K562 (cell line): ENCODE measurements at regions not wholly inside any gene's neighbourhood (a gene's known extent, or its start where the extent isn't known, plus 50 kb on each side); places are given as distances from the start of the nearest gene placed in this dataset.
"Not testable (repeated sequence)": the region's sequence is repeated elsewhere in the genome, so short reads cannot be mapped to it uniquely, and the experiment has no call there.

Source experiments
- ATAC-seq: fragments of 200-7000 bp; cut with Tn5 transposase; 3 replicates; pipeline ENCODE4 v1.9.1; 2020; ENCODE audit warnings: moderate library complexity
- BruUV-seq: library from RNA; stranded (reverse); fragments of 400-500 nt; replicated peaks from 2 replicates; lab custom pipeline; 2021; lab: Mats Ljungman, UMichigan
- CTCF ChIA-PET: fragments of 300-600 bp; formaldehyde crosslinking; extraction: SDS; loops from one replicate; lab custom pipeline; 2021; ENCODE audit warnings: low intra/inter-chr PET ratio; lab: Yijun Ruan, JAX
- POLR2A ChIA-PET: fragments of 300-600, 350-650 bp; sonication (Branson Sonifier 250); formaldehyde crosslinking; extraction: SDS; loops from one replicate; lab custom pipeline; 2021; ENCODE audit warnings: antibody characterized with exemption, inconsistent platforms; lab: Yijun Ruan, JAX
- DNase-seq, 4 experiments: peaks; one replicate each; pipeline versions ENCODE4 v3.0.0 to v3.0.0-alpha.2; 2011 to 2018; ENCODE audit warnings: low spot score in 3 of 4, mixed read lengths in 3 of 4; ENCODE audit errors: extremely low read depth in 1 of 4
- FAIRE-seq: peaks from 2 replicates; lab custom pipeline; 2011; peaks lifted over from hg19 to GRCh38; lab: Jason Lieb, UNC
- H2AFZ ChIP-seq: 2 replicates; pipeline ENCODE4 v1.6.0; 2011; ENCODE audit warnings: low read depth, low read length, control low read depth, inconsistent platforms
- H3K27ac ChIP-seq: fragments of 200-600 bp; 3 replicates; pipeline ENCODE4 v1.8.0; 2011; ENCODE audit warnings: low read depth, mild to moderate bottlenecking, control low read depth, inconsistent platforms, low read length, moderate library complexity, mixed read lengths; ENCODE audit errors: extremely low read depth
- H3K27me3 ChIP-seq, 2 experiments: fragments of 300-600 bp in 1 of 2; 2 replicates in 1 of 2; 3 replicates in 1 of 2; pipeline versions ENCODE4 v1.6.0 to v1.8.0; 2011; ENCODE audit warnings: inconsistent platforms in 2 of 2, low read length in 2 of 2, mild to moderate bottlenecking in 1 of 2, mixed read lengths in 1 of 2, moderate library complexity in 1 of 2; ENCODE audit not compliant: control insufficient read depth in 2 of 2, insufficient read depth in 2 of 2
- H3K36me3 ChIP-seq: fragments of 300-600 bp; 3 replicates; pipeline ENCODE4 v1.8.0; 2011; ENCODE audit warnings: mild to moderate bottlenecking, low read length, inconsistent platforms; ENCODE audit not compliant: control insufficient read depth, insufficient read depth
- H3K4me1 ChIP-seq, 2 experiments: fragments of 200-600 bp in 1 of 2; replicated peaks in 1 of 2; 2 replicates in 1 of 2; 3 replicates in 1 of 2; pipeline versions ENCODE4 v1.5.1 to v1.8.0; 2011; ENCODE audit warnings: inconsistent platforms in 2 of 2, low read length in 2 of 2, mild to moderate bottlenecking in 1 of 2, mixed read lengths in 1 of 2, moderate library complexity in 1 of 2; ENCODE audit not compliant: control insufficient read depth in 2 of 2, insufficient read depth in 2 of 2
- H3K4me2 ChIP-seq: 2 replicates; pipeline ENCODE4 v1.6.1; 2011; ENCODE audit warnings: low read length, control low read depth, inconsistent platforms, mixed read lengths; ENCODE audit not compliant: insufficient read depth
- H3K4me3 ChIP-seq: fragments of 200-600 bp; sonication (generic), shearing (Covaris generic); 2 replicates; pipeline ENCODE4 v1.5.1; 2016; ENCODE audit warnings: control low read depth, inconsistent platforms
- H3K79me2 ChIP-seq: fragments of 200-600 bp; 3 replicates; pipeline ENCODE4 v1.8.0; 2011; ENCODE audit warnings: low read length, inconsistent platforms; ENCODE audit not compliant: control insufficient read depth, insufficient read depth
- H3K9ac ChIP-seq, 2 experiments: 2 replicates each; pipeline versions ENCODE4 v1.6.0 to v1.6.1; 2011; ENCODE audit warnings: low read depth in 2 of 2, low read length in 2 of 2, control low read depth in 1 of 2, inconsistent platforms in 1 of 2, mild to moderate bottlenecking in 1 of 2, mixed read lengths in 1 of 2; ENCODE audit not compliant: insufficient read depth in 1 of 2
- H3K9me1 ChIP-seq: one replicate; pipeline ENCODE4 v1.6.0; 2011; ENCODE audit warnings: inconsistent platforms, mild to moderate bottlenecking, low read length, moderate library complexity; ENCODE audit not compliant: control insufficient read depth, insufficient read depth
- H3K9me3 ChIP-seq: replicated peaks from 2 replicates; pipeline ENCODE4 v1.5.1; 2011; ENCODE audit warnings: low read depth, low read length, inconsistent platforms; ENCODE audit not compliant: control insufficient read depth, insufficient read depth
- H4K20me1 ChIP-seq: replicated peaks from 2 replicates; pipeline ENCODE4 v1.6.1; 2011; ENCODE audit warnings: low read length, inconsistent platforms, mixed read lengths; ENCODE audit not compliant: control insufficient read depth, insufficient read depth
- CBFB ChIP-seq: sonication (generic); formaldehyde crosslinking; IDR thresholded peaks from 2 replicates; pipeline ENCODE4 v1.4.0; 2020; ENCODE audit warnings: mild to moderate bottlenecking, missing genetic modification reagents
- CBX8 ChIP-seq: fragments of 200-600 bp; sonication (generic); IDR thresholded peaks from 2 replicates; pipeline ENCODE4 v1.6.1; 2012; ENCODE audit warnings: borderline replicate concordance, mixed run types, low read depth, mild to moderate bottlenecking, moderate library complexity, mixed read lengths, low read length, control low read depth, inconsistent platforms; ENCODE audit not compliant: poor library complexity, severe bottlenecking; ENCODE audit errors: extremely low read depth
- ETS1 ChIP-seq: conservative IDR thresholded peaks from 2 replicates; pipeline ENCODE4 v1.6.1; 2011; ENCODE audit warnings: low read depth, mild to moderate bottlenecking, low read length; ENCODE audit not compliant: control insufficient read depth
- JUNB ChIP-seq: fragments of 450-650 bp; formaldehyde crosslinking; conservative IDR thresholded peaks from 2 replicates; pipeline ENCODE4 v1.4.0; 2020; ENCODE audit warnings: mild to moderate bottlenecking
- NONO ChIP-seq, 2 experiments: fragments of 200-400 bp in 1 of 2; fragments of 450-650 bp in 1 of 2; formaldehyde crosslinking in 1 of 2; IDR thresholded peaks; 2 replicates each; pipeline ENCODE4 v1.6.1; 2017; ENCODE audit warnings: low read depth in 2 of 2, mild to moderate bottlenecking in 2 of 2, moderate library complexity in 2 of 2, low read length in 1 of 2
- POLR2AphosphoS5 ChIP-seq: IDR thresholded peaks from 2 replicates; pipeline ENCODE4 v1.6.1; 2011; ENCODE audit warnings: mild to moderate bottlenecking, low read depth, low read length, moderate library complexity; ENCODE audit not compliant: control insufficient read depth, insufficient read depth
- RB1 ChIP-seq: fragments of 450-650 bp; IDR thresholded peaks from 2 replicates; pipeline ENCODE4 v1.6.1; 2017; ENCODE audit warnings: low read depth, mild to moderate bottlenecking
- RFX1 ChIP-seq: fragments of 450-650 bp; IDR thresholded peaks from 2 replicates; pipeline ENCODE4 v1.6.1; 2016; ENCODE audit warnings: mild to moderate bottlenecking, moderate library complexity
- SMAD4 ChIP-seq: fragments of 250-450 bp; sonication (Bioruptor Pico); conservative IDR thresholded peaks from 2 replicates; pipeline ENCODE4 v1.8.0; 2021; ENCODE audit warnings: inconsistent platforms, mild to moderate bottlenecking, moderate library complexity
- TEAD2 ChIP-seq: fragments of 450-650 bp; IDR thresholded peaks from 2 replicates; pipeline ENCODE4 v1.6.1; 2016; ENCODE audit warnings: missing genetic modification characterization, control low read depth, missing compliant biosample characterization
- THRAP3 ChIP-seq: fragments of 450-650 bp; IDR thresholded peaks from 2 replicates; pipeline ENCODE4 v1.6.1; 2016; ENCODE audit warnings: mild to moderate bottlenecking, inconsistent platforms, borderline replicate concordance
- ZC3H8 ChIP-seq: fragments of 450-650 bp; IDR thresholded peaks from 2 replicates; pipeline ENCODE4 v1.6.1; 2017
- ZNF143 ChIP-seq: sonication (generic); formaldehyde crosslinking; IDR thresholded peaks from 2 replicates; pipeline ENCODE4 v1.9.0; 2022; ENCODE audit warnings: mild to moderate bottlenecking, missing genetic modification reagents
- ZNF561 ChIP-seq: fragments of 450-650 bp; formaldehyde crosslinking; conservative IDR thresholded peaks from 2 replicates; pipeline ENCODE4 v1.4.0; 2020; ENCODE audit warnings: mild to moderate bottlenecking, moderate library complexity
- WGBS: fragments of 100-300 bp; shearing (Covaris generic); methylation state at CpG from one replicate; pipeline ENCODE4 v1.1.6; 2016; ENCODE audit warnings: low coverage, mixed read lengths; ENCODE audit not compliant: insufficient coverage; ENCODE audit errors: missing lambda C conversion rate; 5-methylcytosine and 5-hydroxymethylcytosine counted together
- in situ Hi-C: fragments of 300-500 bp; cut with MboI; formaldehyde crosslinking; loops from 4 replicates; pipeline ENCODE4 v1.15.0; 2018; ENCODE audit warnings: inconsistent platforms, mixed read lengths
- intact Hi-C: fragments of 100-400 bp; cut with micrococcal nuclease; formaldehyde crosslinking; loops from 2 replicates; pipeline ENCODE4 v1.14.2; 2022

- H3K4me2 ChIP-seq, H3K9me1 ChIP-seq, H3K4me1 ChIP-seq, H3K9me3 ChIP-seq, FAIRE-seq, H3K27ac ChIP-seq, H3K4me3 ChIP-seq, H3K79me2 ChIP-seq, BruUV-seq, CTCF ChIA-PET, H3K27me3 ChIP-seq, ATAC-seq, H4K20me1 ChIP-seq, H3K36me3 ChIP-seq, intact Hi-C loops, DNase-seq, in situ Hi-C loops, H2AFZ ChIP-seq, H3K9ac ChIP-seq: not testable (repeated sequence)
- POLR2A ChIA-PET, result interaction anchor here (0.8 kb wide), 1 partner anchor 11 kb away, joined by 3 read pairs; no protein-coding TSS in a partner anchor
- WGBS, result 0% methylated on average over 4 of the region's 4 CpGs
Observed at GRCh38 chr3:16023881-16024280, 150.6 kb upstream of the GALNT15 start.

GRCh38 chr3:16024548-16024947, 149.9 kb upstream of the GALNT15 start:
- ATAC-seq, result no peak; the same call in 2 of the 3 replicates
- TF ChIP-seq SMAD4 (no peak), CBX8 (no peak), ZC3H8 (no peak), TEAD2 (no peak), THRAP3 (no peak), ZNF561 (no peak), ETS1 (no peak), RFX1 (no peak), RB1 (no peak), POLR2AphosphoS5 (no peak), NONO (IDR thresholded peaks at IDR 0.05; ENCODE audit: low read depth in 2 of 2, low read length in 1 of 2) (no peak), CBFB (CRISPR knock-in tag) (no peak), ZNF143 (no peak), JUNB (CRISPR knock-in tag) (no peak)
- no peak overlapping the region for H3K4me2 ChIP-seq
- no peaks in the 10 kb centered on the region for H3K9me3 ChIP-seq
- WGBS, result 0% methylated on average over 1 of the region's 1 CpG
- no peak overlapping the region for H2AFZ ChIP-seq
- no peaks in the 10 kb centered on the region for H3K4me1 ChIP-seq
- H4K20me1 ChIP-seq, result no peaks in the 10 kb centered on the region
- H3K9me1 ChIP-seq, result no peaks in the 10 kb centered on the region
- no peak overlapping the region for H3K9ac ChIP-seq
- no peak overlapping the region for H3K4me3 ChIP-seq
- intact Hi-C loops (no loop called here), in situ Hi-C loops (no loop called here)
- POLR2A ChIA-PET, result interaction anchor here (0.8 kb wide), 1 partner anchor 10 kb away, joined by 3 read pairs; no protein-coding TSS in a partner anchor
- no TSS peak for BruUV-seq
- FAIRE-seq, result no peak
- no peaks in the 10 kb centered on the region for H3K79me2 ChIP-seq
- no peaks in the 10 kb centered on the region for H3K36me3 ChIP-seq
- CTCF ChIA-PET, result no interaction called here
- H3K27ac ChIP-seq, result no peak overlapping the region
- no peak for DNase-seq
- peaks cover 4 to 13% of the 10 kb centered on the region in 2 experiments; a peak in 4 of 5 replicates for H3K27me3 ChIP-seq
